SK-N-SH treated with all-trans-retinoic acid at 6 μM for 48 hours (cell line): ENCODE measurements at regions not wholly inside any gene's neighbourhood (a gene's known extent, or its start where the extent isn't known, plus 50 kb on each side); places are given as distances from the start of the nearest gene placed in this dataset.

Experiments
- BACH2 ChIP-seq: fragments of 250-450 bp; sonication (Bioruptor Pico); IDR thresholded peaks from 2 replicates; pipeline ENCODE4 v1.9.0; 2021; ENCODE audit warnings: mild to moderate bottlenecking, borderline replicate concordance
- ISL1 ChIP-seq: fragments of 250-450 bp; sonication (Bioruptor Pico); IDR thresholded peaks from 2 replicates; pipeline ENCODE4 v2.1.2; 2022; ENCODE audit warnings: mild to moderate bottlenecking, moderate library complexity
- PATZ1 ChIP-seq: fragments of 250-450 bp; sonication (Bioruptor Pico); IDR thresholded peaks from 2 replicates; pipeline ENCODE4 v1.8.0; 2020; ENCODE audit warnings: mild to moderate bottlenecking, moderate library complexity, borderline replicate concordance
- RARB ChIP-seq: fragments of 250-450 bp; sonication (Bioruptor Pico); IDR thresholded peaks from 2 replicates; pipeline ENCODE4 v1.8.0; 2021; ENCODE audit warnings: mild to moderate bottlenecking, moderate library complexity
- TCF4 ChIP-seq: fragments of 250-450 bp; sonication (Bioruptor Pico); IDR thresholded peaks from 2 replicates; pipeline ENCODE4 v1.8.0; 2021; ENCODE audit warnings: mild to moderate bottlenecking, moderate library complexity, borderline replicate concordance
- ZC3H10 ChIP-seq: fragments of 250-450 bp; sonication (Bioruptor Pico); IDR thresholded peaks from 2 replicates; pipeline ENCODE4 v1.5.1; 2021; ENCODE audit warnings: mild to moderate bottlenecking, moderate library complexity
- ZFP3 ChIP-seq: fragments of 250-450 bp; sonication (Bioruptor Pico); IDR thresholded peaks from 2 replicates; pipeline ENCODE4 v1.5.0; 2020; ENCODE audit warnings: mild to moderate bottlenecking, moderate library complexity
- ZFP30 ChIP-seq: fragments of 450-650 bp; formaldehyde crosslinking; IDR thresholded peaks from 2 replicates; pipeline ENCODE4 v1.5.0; 2022; ENCODE audit warnings: mild to moderate bottlenecking, moderate library complexity
- ZNF565 ChIP-seq: fragments of 450-650 bp; formaldehyde crosslinking; conservative IDR thresholded peaks from 2 replicates; pipeline ENCODE4 v1.5.0; 2020; ENCODE audit warnings: low read depth, mild to moderate bottlenecking, moderate library complexity
- ZNF8 ChIP-seq: fragments of 450-650 bp; formaldehyde crosslinking; IDR thresholded peaks from 2 replicates; pipeline ENCODE4 v1.5.0; 2020; ENCODE audit warnings: mild to moderate bottlenecking, moderate library complexity

- TF ChIP-seq ZFP3 (CRISPR knock-in tag) (no peak), BACH2 (CRISPR knock-in tag) (no peak), PATZ1 (CRISPR knock-in tag) (no peak), ZFP30 (CRISPR knock-in tag) (no peak), ZNF565 (CRISPR knock-in tag) (no peak), ISL1 (CRISPR knock-in tag) (no peak), TCF4 (CRISPR knock-in tag) (no peak), ZNF8 (CRISPR knock-in tag) (no peak), ZC3H10 (CRISPR knock-in tag) (no peak), RARB (no peak)
Measured at GRCh38 chr9:30197954-30198353, 2186.5 kb upstream of the ACO1 start.
